ENCODE measurements at regions not wholly inside any gene's neighbourhood (a gene's known extent, or its start where the extent isn't known, plus 50 kb on each side); places are given as distances from the start of the nearest gene placed in this dataset.

- Histone ChIP-seq H3K4me3 (no peak overlapping the region), H3K27me3 (replicated peaks; ENCODE audit: insufficient read depth) (no peaks in the 10 kb centered on the region), H3K4me1 (ENCODE audit: control insufficient read depth in 1 of 2, low read depth in 2 of 2) (no peaks in the 10 kb centered on the region), H3K9me3 (no peaks in the 10 kb centered on the region), H3K36me3 (no peaks in the 10 kb centered on the region), H3K27ac (no peak overlapping the region)
- no peak for TF ChIP-seq CTCF (IDR thresholded peaks at IDR 0.05)
- ATAC-seq (ENCODE audit: insufficient number of reproducible peaks, low FRiP score, low read depth) (no peak), DNase-seq (ENCODE audit: low spot score) (no peak)
Observed at GRCh38 chr7:17631061-17631460, 309.2 kb downstream of the SNX13 start.

GRCh38 chr7:17632384-17632783 is 307.9 kb downstream of the SNX13 start:
- Histone ChIP-seq H3K27ac (no peak overlapping the region), H3K9me3 (no peaks in the 10 kb centered on the region), H3K4me3 (no peak overlapping the region), H3K27me3 (replicated peaks; ENCODE audit: insufficient read depth) (no peaks in the 10 kb centered on the region), H3K36me3 (no peaks in the 10 kb centered on the region), H3K4me1 (ENCODE audit: control insufficient read depth in 1 of 2, low read depth in 2 of 2) (no peaks in the 10 kb centered on the region)
- TF ChIP-seq CTCF (IDR thresholded peaks at IDR 0.05), result no peak
- DNase-seq (ENCODE audit: low spot score) (no peak), ATAC-seq (ENCODE audit: insufficient number of reproducible peaks, low FRiP score, low read depth) (no peak)

- DNase-seq (ENCODE audit: low spot score) (no peak), ATAC-seq (ENCODE audit: insufficient number of reproducible peaks, low FRiP score, low read depth) (no peak)
- no peaks in the 10 kb centered on the region for H3K27me3 ChIP-seq (replicated peaks; ENCODE audit: insufficient read depth)
- TF ChIP-seq CTCF (IDR thresholded peaks at IDR 0.05), result no peak
- H3K36me3 ChIP-seq, result no peaks in the 10 kb centered on the region
- no peak overlapping the region for H3K4me3 ChIP-seq
- no peak overlapping the region for H3K27ac ChIP-seq
- no peaks in the 10 kb centered on the region for H3K4me1 ChIP-seq (ENCODE audit: control insufficient read depth in 1 of 2, low read depth in 2 of 2)
- no peaks in the 10 kb centered on the region for H3K9me3 ChIP-seq
Observed at GRCh38 chr7:17633067-17633466, 307.2 kb downstream of the SNX13 start.

- no peak for TF ChIP-seq CTCF (IDR thresholded peaks at IDR 0.05)
Observed at GRCh38 chr7:17638727-17639126, 301.6 kb downstream of the SNX13 start.

GRCh38 chr7:17640730-17641377 is 299.4 kb downstream of the SNX13 start:
- Histone ChIP-seq H3K4me3 (no peak overlapping the region), H3K27me3 (replicated peaks; ENCODE audit: insufficient read depth) (no peaks in the 10 kb centered on the region), H3K36me3 (no peaks in the 10 kb centered on the region), H3K4me1 (ENCODE audit: control insufficient read depth in 1 of 2, low read depth in 2 of 2) (no peaks in the 10 kb centered on the region), H3K9me3 (no peaks in the 10 kb centered on the region), H3K27ac (no peak overlapping the region)
- ATAC-seq (ENCODE audit: insufficient number of reproducible peaks, low FRiP score, low read depth), result no peak
- no peak for DNase-seq (ENCODE audit: low spot score)
- peak; percentile 68 for TF ChIP-seq CTCF (IDR thresholded peaks at IDR 0.05)

More at GRCh38 chr7:17638727-17639126, 301.6 kb downstream of the SNX13 start:
- ATAC-seq (ENCODE audit: insufficient number of reproducible peaks, low FRiP score, low read depth) (no peak), DNase-seq (ENCODE audit: low spot score) (no peak)
- no peaks in the 10 kb centered on the region for H3K36me3 ChIP-seq
- H3K4me3 ChIP-seq, result no peak overlapping the region
- H3K27ac ChIP-seq, result no peak overlapping the region
- H3K4me1 ChIP-seq (ENCODE audit: control insufficient read depth in 1 of 2, low read depth in 2 of 2), result no peaks in the 10 kb centered on the region
- no peaks in the 10 kb centered on the region for H3K27me3 ChIP-seq (replicated peaks; ENCODE audit: insufficient read depth)
- no peaks in the 10 kb centered on the region for H3K9me3 ChIP-seq
